GM18858 (cell line): ENCODE measurements at regions not wholly inside any gene's neighbourhood (a gene's known extent, or its start where the extent isn't known, plus 50 kb on each side); places are given as distances from the start of the nearest gene placed in this dataset.

Source experiments
- ATAC-seq: cut with Tn5 transposase; IDR thresholded peaks from one replicate; pipeline ENCODE4 v1.9.1; 2021; ENCODE audit not compliant: unreplicated experiment

DNA sequence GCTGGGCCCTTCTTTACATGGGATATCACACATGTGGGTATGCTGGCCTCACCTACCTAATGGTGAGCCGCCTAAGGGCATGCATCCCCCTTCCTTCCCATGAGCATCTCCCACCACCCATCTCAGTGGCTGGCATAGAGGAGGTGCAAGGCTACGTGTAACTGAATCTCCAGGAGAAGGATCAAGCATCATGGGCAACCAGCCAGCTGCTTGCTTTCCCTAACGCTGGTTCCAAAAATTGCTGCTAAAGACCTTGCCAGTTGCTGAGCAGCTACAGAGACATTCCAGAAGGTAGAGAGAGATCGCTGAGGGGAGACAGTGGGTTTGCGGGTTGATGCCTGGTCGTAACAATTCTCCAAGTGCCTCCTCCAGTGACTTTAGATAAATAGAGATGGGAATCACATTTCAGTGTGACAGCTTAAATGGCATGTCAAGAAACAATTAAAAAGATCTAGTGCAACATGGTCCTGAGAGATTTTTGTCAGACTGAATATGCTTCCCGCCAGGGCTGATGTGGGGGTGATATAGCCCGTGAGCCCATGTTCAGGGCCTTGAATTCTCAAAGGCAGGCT, 378.4 kb upstream of the CDH5 start:
- ATAC-seq = no peak

DNA sequence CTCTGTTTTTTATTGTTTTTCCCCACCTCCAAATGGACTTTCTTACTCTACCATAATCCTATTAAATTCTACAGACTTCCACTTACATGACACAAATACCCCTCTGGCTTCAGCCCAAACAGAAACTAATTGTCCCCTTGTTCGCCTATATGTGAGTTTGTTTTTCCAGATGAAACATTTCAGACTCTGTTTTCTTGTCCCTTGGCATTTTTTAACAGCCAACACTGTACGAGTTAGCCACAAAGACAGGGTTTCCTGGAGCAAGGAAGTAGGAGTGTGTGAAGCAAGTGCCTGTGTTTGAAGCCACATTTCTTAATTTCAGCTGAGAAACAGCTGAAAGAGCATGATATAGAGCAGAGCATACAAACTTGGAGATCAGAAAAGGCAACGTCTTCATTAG, 382.2 kb upstream of the CDH5 start:
- ATAC-seq = no peak

DNA sequence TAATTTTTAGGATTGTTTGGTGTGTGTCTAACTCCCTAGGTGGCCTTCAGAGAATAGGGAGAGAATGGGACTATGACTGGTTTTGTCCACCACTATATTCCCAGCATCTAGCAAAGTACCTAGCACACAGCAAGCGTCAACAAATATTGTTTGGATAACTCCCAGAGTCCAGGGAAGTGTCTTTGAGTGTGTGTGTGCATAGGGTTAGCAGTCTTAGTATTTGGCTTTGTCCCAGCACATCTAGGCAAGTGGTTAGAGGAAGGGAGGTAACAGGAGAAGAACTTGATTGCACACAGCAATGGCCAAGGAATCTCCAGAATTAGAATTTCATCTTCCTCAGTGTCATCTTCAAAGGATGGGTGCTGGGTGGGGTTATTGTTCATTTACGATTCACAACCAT, 385.4 kb upstream of the CDH5 start:
- no peak for ATAC-seq

DNA sequence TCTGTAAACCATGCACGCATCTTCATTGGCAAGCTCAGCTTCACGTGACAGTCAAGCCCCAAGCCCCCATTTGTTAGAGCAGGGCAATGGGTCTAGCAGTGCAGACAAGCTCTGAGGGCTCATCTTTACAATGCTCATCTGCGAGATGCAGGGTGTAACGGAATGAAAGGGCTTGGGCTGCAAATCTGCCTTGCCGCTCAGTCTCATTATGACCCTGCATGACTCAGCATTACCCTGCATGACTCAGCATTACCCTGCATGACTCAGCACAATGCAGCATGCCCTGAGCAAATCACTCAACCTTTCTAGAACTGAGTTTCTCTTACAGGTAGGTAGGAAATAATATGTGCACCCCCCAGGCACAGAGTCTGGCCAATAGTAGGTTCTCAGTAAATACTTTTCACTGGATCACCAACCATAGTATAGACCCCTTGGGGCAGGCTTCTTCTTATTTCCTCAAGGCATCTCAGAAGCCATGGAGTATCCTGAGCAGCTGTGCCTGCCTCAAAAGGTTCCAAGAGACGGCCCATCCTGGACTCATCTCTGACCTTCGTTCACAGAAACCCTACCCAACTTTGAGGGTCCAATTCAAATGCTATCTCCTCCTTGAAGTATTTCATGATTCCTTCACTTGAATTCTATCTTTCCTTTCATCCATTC, 391.3 kb upstream of the CDH5 start:
- no peak for ATAC-seq

DNA sequence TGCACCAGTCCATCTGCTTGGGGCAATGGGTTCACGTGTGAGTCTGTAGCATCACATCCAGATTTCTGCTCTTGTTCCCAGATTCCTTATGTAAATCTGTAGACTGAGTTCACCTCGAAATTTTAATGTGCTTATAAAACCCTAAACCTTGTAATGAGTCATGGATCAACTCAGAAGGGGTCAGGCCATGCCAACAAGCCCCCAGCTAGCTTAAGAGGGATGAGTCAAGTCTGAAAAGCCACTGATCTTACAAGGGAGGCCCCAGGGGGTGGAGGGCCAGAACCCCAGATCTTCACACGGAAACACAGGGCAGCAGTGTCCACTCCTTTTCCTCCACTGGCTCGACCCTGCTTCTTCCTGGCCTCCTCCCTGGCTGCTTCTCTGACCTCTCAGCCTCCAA, 399.1 kb upstream of the CDH5 start:
- ATAC-seq = no peak

DNA sequence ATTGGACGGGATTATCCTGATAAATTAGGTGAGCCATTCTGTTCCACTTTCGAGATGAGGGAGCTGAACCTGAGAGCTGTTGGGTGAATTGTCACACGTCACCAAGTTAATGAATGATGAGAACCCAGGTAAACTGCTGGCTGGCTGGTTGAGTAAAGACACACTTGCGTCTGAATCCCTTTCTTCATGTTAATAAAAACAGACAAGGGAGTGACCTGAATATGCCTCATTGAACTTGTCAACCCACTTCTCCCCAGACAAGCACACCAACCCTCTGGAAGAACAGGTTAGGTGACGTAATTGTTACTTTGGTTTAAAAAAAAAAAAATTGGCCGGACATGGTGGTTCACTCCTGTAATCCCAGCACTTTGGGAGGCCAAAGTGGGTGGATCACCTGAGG, 400.9 kb upstream of the CDH5 start:
- ATAC-seq = no peak

DNA sequence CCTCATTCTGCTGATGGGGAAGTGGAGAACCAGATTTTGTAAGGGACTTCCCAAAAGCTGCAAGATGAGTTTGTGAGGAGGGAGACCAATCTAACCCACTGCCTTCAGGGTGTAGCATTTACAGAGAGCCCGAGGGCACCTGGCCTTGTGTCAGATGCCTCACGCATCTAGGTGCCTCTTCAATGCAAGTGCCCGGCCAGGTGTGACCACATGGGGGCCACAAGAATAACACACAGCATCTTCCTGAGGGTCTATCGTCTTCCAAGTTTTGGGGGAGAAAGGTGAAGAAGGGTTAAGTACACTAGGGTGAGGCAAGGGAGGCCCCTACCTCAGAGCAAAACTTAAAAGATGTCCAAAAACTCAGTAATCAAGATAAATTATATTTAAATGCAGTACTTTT, 401.7 kb upstream of the CDH5 start:
- ATAC-seq = no peak

DNA sequence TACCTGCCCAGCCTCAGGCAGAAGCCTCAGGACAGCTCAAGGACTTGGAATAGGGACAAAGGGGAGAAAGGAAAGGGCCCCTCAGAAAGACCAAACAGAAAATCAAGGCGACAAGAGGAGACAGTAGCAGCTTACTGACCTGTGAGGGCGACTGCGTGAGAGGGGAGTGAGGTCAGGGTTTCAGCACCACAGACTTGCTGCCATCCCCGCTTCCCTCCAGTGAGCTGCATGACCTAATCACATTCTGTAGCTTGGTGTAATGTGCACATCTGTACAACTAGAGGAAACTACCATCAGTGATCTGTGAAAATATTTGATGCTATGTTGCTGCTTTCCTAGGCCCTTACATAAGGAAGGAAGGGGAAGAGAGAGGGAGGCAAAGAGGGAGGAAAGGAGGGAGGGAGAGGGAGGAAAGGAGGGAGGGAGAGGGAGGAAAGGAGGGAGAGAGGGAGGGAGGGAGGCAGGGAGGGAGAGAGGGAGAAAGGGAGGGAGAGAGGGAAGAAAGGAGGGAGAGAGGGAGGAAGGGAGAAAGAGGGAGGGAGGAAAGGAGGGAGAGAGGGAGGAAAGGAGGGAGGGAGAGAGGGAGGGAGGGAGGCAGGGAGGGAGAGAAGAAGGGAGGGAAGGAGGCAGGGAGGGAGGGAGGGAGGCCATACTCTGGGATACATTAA, 404.9 kb upstream of the CDH5 start:
- ATAC-seq = no peak

DNA sequence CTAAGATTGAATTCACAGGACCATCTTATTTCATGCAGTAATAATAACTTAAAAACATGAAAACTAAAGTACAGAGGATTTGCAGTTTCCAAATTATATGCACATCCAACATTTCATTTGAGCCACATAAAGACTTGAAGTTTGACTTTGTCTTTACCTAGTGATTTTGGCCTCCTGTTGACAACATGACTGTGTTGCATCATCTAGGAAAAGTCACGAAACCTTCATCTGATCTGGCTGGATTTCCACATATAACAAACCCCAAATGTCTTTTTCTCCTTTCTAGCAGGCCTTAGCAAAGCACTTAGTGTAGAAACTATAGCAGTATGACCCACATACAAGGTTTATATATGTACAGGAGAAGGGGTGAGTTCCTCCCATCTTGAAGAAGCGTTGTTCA, 406.5 kb upstream of the CDH5 start:
- ATAC-seq = no peak

DNA sequence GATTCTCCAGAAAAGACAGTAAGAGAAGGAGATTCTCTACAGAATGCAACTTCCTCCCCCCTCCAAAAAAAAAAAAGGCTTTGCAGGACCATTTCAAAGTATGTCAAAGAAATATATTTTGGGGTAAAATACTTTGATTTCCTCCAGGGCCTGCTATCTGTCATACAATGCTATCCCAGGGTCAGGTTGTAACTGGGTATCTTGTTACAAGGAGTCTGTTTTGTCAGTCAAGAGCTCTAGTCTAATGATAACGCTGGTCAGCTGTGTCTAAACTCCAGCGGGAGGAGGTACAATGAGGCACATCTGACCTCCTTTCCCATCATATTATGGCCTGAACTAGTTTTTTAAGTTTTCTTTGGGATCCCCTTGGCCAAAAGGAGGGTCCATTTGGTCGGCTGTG, 408.4 kb upstream of the CDH5 start:
- ATAC-seq = no peak

DNA sequence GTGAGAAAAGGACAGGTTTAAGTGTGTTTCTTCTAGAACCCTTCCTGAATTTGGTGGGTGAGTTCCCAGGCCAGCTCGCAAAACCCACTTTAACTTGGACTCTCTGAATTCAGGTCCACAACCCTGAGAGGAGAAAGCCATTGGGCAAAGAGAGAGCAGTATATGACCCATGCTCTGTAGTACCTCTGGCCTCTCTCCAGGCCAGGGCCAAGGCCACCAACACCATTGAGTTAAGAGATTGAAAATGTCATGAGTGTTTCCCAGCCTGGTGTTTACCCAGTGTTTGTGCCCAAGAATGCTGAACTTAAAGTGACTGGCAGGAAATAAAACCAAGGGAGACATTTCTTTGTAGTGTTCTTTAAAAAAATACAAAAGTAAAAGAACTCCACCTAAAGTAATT, 410.4 kb upstream of the CDH5 start:
- ATAC-seq = no peak

DNA sequence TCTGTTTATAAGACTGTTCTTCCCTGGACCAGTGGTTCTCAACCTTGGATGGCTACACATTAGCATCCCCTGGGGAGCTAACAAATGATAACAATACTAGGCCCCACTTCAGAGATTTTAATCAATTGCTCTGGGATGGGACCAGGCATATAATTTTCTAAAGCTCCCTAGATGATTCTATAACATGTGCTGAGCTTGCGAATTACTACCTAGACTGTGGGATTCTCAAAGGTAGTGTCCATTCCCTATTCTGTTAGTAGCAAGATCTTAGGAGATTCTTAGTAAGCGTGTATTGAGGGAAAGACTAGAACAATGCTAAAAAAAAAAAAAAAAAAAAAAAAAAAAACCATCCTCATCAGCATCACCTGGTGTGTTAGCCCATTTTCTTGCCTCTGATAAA, 412.0 kb upstream of the CDH5 start:
- ATAC-seq = no peak

DNA sequence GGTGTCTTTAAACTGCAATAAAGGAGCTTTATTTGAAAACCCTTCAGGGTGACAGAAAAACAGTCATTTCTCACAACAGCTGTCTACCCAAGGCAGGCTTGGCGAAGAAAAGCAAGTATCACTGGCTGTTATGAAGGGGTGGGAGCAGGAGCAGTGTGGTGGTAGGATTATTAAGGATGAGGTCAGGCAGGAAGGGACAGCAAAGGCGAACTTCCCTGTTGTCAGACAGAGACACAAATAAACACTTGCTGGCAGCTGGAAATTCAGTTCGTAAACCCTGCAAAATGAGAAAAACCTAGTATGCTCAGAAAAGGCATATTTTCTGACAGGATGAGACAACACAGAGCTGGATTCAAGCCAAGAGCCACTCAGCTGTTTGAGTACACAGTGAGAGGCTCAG, 416.3 kb upstream of the CDH5 start:
- ATAC-seq = no peak

DNA sequence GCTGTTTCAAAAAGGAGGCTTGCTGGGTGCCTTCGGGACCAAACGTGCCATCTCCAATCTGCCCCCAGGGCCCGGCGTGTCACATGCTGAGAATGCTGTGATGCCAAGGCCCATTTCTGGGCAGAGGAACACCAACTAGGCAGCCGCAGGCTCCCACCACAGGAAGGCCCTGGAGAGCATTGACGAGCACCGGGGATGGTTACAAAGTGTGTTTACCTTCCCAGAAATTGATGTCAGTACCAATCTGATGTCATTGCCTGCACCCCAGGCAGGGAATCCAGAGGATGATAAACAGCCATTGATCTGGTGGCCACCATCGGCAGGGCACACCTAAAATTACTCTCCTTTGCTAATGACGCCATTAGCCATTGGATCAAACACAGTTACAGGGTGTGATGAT, 418.1 kb upstream of the CDH5 start:
- no peak for ATAC-seq

DNA sequence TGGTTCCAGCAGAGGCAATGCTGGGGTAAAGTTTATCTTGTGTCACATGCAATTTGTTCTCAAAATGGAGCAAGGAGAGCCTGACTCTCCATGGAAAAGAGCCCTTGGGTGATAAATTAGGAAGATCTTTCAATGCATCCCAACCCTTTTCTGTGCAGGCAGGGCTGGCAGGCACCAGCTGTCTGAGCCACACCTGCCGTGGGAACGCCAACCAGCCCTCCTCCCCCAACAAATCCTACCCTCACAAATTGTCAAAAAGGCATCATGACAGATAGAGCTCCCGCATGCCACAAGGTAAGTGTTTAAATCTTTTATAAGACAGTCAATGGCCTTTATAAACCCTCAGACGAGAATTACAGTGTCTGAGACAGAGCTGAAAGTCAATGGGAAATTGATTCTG, 418.5 kb upstream of the CDH5 start:
- ATAC-seq = no peak

DNA sequence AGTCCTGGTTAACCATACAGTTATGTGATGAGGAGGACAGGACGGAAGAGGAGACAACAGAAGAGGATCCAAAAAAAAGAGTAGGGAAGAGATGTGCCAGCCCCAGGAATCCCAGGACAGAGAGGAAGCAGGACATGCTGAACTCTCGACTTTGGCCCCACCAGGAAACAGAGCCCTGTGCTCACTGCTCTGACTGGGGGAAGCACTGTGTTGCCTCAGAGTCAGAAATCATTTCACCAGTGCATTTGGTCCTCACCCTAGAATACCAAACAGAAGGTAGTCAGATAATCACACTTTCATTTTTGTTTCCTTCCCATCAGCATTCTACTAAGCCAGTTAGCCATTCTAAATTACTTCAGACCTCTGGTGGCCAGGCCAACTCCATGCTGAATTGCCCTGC, 421.0 kb upstream of the CDH5 start:
- no peak for ATAC-seq

DNA sequence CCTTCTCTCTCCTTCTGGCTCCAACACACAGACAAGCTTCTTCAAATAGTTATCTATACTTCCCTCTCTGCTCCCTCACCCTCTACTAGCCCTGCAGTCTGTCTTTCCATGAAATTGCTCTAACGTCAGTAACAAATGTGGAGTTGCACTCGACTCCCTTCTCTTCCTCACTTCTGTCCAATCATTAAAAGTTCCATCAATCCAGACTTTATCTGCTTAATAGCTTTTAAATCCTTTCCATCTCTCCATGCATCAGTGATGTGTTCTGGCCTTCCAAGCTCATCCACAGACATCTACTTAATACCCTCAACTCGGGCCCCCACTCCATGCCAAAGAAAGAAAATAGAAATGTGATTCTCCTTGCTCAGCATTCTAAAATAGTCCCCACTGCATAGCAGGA, 422.1 kb upstream of the CDH5 start:
- ATAC-seq = no peak

DNA sequence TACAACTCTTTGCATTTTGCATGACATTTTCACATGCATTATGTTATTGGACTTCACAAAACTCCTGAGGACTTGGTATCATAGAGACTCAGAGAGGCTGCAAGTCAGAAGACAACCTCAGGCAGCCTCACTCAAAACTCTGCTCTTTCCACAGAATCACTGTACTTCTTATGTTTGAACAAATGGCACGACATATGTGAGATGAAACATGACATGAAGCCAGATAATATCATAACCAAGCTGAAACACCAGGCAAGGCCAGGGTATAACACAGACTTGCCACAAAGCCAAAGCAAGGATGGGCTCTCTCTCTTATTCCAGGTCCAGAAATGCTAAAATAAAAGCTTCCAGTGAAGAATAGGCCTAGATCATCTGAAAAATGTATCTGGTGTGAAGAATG, 425.8 kb upstream of the CDH5 start:
- ATAC-seq = no peak

DNA sequence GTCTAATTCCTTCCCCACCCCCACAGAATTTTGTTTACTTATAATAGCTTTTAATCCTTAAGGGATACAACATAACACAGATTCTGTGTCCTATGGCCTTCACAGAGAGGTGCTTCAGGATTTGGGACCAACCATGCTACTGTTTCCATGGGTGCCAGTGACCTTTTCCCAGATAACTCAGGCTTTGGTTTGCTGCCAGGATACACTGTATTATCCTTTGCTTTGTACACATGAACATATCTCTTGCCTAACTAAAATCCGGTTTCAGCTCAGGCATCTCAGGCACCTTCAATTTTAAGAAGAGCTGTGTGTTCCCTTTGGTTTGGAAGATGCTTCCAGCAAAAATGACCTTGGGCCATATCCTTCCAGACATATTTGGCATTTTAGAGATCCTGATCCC, 428.4 kb upstream of the CDH5 start:
- ATAC-seq = no peak

DNA sequence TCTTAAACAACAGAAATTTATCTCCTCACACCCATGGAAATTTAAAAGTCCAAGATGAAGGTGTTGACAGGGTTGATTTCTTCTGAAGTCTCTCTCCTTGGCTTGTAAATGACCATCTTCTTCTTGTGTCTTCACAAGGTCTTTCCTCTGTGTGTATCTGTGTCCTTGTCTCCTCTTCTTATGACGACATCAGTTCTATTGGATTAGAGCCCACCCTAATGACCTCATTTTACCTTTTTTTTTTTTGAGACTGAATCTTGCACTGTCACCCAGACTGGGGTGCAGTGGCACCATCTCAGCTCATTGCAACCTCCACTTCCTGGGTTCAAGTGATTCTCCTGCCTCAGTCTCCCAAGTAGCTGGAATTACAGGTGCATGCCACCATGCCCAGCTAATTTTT, 429.0 kb upstream of the CDH5 start:
- no peak for ATAC-seq

DNA sequence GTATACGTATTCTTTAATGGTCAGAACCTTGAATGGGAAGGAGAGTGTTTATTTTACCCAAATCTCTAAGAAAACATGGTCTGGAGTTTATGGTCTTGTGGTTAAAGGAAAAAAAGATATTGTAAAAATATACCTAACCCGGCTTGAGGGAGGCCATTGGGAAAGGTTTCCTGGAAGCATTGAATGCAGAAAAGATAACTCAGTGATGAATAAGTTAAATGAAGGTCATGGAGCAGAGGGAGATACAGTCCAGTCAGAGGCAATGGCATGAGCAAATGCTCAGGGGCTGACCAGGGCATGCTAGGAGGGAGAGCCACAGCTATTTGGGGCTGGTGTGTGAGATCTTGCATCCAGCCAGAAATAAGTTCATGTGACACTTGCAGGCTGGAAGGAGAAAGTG, 430.4 kb upstream of the CDH5 start:
- ATAC-seq = no peak

DNA sequence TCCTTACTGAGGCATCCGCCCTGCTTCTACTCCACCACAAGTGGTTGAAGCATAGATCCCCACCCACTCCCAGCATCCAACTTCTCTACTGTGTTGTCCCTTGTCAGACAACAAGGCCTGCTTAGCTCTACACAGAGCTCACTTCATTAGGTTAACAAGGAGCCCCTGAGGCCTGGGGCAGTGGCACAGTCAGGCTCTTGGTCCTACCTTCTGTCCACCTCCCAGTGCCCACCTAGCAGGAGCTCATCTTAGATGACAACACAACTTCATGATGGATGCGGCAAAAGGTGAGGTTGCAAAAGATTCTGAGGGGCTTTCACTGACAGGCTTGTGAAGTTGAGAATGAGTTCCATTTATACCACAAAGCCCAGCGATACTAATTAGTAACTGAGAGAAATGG, 432.0 kb upstream of the CDH5 start:
- no peak for ATAC-seq

DNA sequence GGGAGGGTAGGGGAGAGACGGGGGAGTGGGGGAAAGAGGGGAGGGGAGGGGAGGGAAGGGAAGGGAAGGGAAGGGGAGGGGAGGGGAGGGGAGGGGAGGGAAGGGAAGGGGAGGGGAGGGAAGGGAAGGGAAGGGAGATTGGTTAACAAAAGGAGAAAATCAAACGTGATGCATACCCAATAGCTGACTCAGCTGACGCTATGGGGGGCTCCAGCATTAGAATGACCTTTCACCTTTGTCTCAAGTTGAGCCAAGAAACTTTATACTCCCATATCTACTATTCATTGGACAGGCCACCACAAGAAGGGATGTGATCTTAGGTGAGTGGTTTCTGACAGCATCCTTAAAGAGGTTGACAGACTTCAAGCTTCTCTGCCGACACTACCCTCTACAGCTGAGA, 432.8 kb upstream of the CDH5 start:
- no peak for ATAC-seq
